Spleen (tissue), 11 donors: ENCODE measurements at regions not wholly inside any gene's neighbourhood (a gene's known extent, or its start where the extent isn't known, plus 50 kb on each side); places are given as distances from the start of the nearest gene placed in this dataset.
A peak's percentile ranks its signal among the peaks of the same experiment; 100 is the strongest.

ENCODE experiments used
- DNase-seq: peaks from one replicate; pipeline ENCODE4 v3.0.0-alpha.2; 2020
- H3K27ac ChIP-seq, 8 donors: fragments of 200-600 bp; sonication (generic) in 7 of 8; 1 replicate in 4 of 8; 2 replicates in 4 of 8; pipeline versions ENCODE4 v1.5.0 to v1.8.0; 2016 to 2021; ENCODE audit warnings: inconsistent platforms in 4 of 8, mild to moderate bottlenecking in 4 of 8, moderate library complexity in 1 of 8
- H3K27me3 ChIP-seq, 7 donors: fragments of 200-600 bp; sonication (generic) in 6 of 7; replicated peaks in 1 of 7; 1 replicate in 4 of 7; 2 replicates in 3 of 7; pipeline versions ENCODE4 v1.5.0 to v1.8.0; 2016 to 2021; ENCODE audit warnings: inconsistent platforms in 3 of 7, mild to moderate bottlenecking in 1 of 7
- H3K36me3 ChIP-seq, 6 donors: fragments of 200-600 bp; sonication (generic) in 5 of 6; 1 replicate in 4 of 6; 2 replicates in 2 of 6; pipeline versions ENCODE4 v1.5.0 to v1.8.0; 2016 to 2021; ENCODE audit warnings: inconsistent platforms in 2 of 6
- H3K4me1 ChIP-seq, 6 donors: fragments of 200-600 bp; sonication (generic) in 5 of 6; 1 replicate in 3 of 6; 2 replicates in 3 of 6; pipeline versions ENCODE4 v1.5.0 to v1.8.0; 2016 to 2021; ENCODE audit warnings: inconsistent platforms in 3 of 6
- H3K4me3 ChIP-seq, 8 donors: fragments of 200-600 bp; sonication (generic) in 7 of 8; 1 replicate in 4 of 8; 2 replicates in 4 of 8; pipeline versions ENCODE4 v1.5.0 to v1.8.0; 2016 to 2021; ENCODE audit warnings: inconsistent platforms in 4 of 8, mild to moderate bottlenecking in 4 of 8, moderate library complexity in 2 of 8
- H3K9me3 ChIP-seq, 8 donors: fragments of 200-600 bp; sonication (generic) in 7 of 8; 1 replicate in 4 of 8; 2 replicates in 4 of 8; pipeline versions ENCODE4 v1.5.0 to v1.8.0; 2016 to 2021; ENCODE audit warnings: inconsistent platforms in 4 of 8
- CTCF ChIP-seq, 11 experiments: fragments of 200-600 bp in 7 of 11; fragments of 450-650 bp in 4 of 11; sonication (generic) in 4 of 11; IDR thresholded peaks in 8 of 11; conservative IDR thresholded peaks in 3 of 11; 1 replicate in 7 of 11; 2 replicates in 4 of 11; pipeline versions ENCODE4 v1.4.0 to v1.8.0; 2016 to 2021; ENCODE audit warnings: antibody characterized with exemption in 11 of 11, inconsistent platforms in 4 of 11, mild to moderate bottlenecking in 1 of 11
- POLR2A ChIP-seq, 3 donors: fragments of 450-650 bp; IDR thresholded peaks; one replicate each; pipeline ENCODE4 v1.5.1; 2017; ENCODE audit warnings: antibody characterized with exemption in 3 of 3, mild to moderate bottlenecking in 1 of 3
- POLR2AphosphoS5 ChIP-seq, 3 donors: sonication (generic); formaldehyde crosslinking; IDR thresholded peaks; one replicate each; pipeline ENCODE4 v1.5.1; 2017; ENCODE audit warnings: antibody characterized with exemption in 3 of 3
- WGBS, 5 donors: extraction: QIAGEN DNeasy Blood & Tissue Kit in 3 of 5; methylation state at CpG; one replicate each; pipeline versions ENCODE4 v1.1.5 to v1.1.7; 2013 to 2018; 5-methylcytosine and 5-hydroxymethylcytosine counted together
- intact Hi-C: fragments of 100-400 bp; cut with DNase I; formaldehyde crosslinking; loops from one replicate; pipeline ENCODE4 v1.15.0; 2023; ENCODE audit warnings: low total_unique reads
- donor health status: healthy with polysubstance abuse.
- donor health status: DM: no; HTN: no; CAD: no; lungs with moderate emphysema.
- donor health status: DM: no; HTN: no; CAD: no.
- donor health status: Bipolar disorder and iron deficiency.
- donor health status: healthy.
- donor health status: DM: no; HTN: no; CAD: no.
- donor health status: DM: yes; HTN: yes; CAD: no.

DNA sequence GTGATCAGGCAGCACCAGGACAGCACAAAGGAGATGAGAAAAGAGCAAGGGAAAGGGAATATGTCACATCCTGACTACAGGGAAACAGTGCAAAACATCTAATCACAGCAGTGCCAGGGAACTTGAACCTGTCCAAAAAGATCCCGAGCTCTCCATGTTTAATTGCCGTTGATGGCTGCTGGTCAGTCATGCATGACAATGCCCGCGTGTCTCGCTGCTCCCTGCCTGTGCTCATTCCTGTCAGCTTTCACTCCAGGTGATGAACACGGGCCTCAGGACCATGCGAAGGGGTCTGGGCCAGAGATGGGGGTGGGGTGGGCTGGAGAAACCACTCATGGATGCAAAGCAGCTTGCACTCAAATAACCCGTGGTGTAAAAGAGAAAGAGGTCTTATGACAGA is 287.0 kb downstream of the GPATCH2 start:
- Histone ChIP-seq H3K4me1 (no peaks in the 10 kb centered on the region), H3K9me3 (no peaks in the 10 kb centered on the region), H3K4me3 (no peak overlapping the region), H3K36me3 (no peaks in the 10 kb centered on the region), H3K27me3 (no peaks in the 10 kb centered on the region), H3K27ac (no peak overlapping the region)
- TF ChIP-seq POLR2AphosphoS5 (IDR thresholded peaks at IDR 0.05) (no peak), CTCF (IDR thresholded peaks at IDR 0.05 in 8 of 11, conservative IDR thresholded peaks at IDR 0.05 in 3 of 11) (no peak), POLR2A (IDR thresholded peaks at IDR 0.05) (no peak)
- DNase-seq, result no peak
- 71 to 89% (median 84%) methylated on average over 8 of the region's 8 CpGs for WGBS, 5 donors
- intact Hi-C loops, result no loop called here

DNA sequence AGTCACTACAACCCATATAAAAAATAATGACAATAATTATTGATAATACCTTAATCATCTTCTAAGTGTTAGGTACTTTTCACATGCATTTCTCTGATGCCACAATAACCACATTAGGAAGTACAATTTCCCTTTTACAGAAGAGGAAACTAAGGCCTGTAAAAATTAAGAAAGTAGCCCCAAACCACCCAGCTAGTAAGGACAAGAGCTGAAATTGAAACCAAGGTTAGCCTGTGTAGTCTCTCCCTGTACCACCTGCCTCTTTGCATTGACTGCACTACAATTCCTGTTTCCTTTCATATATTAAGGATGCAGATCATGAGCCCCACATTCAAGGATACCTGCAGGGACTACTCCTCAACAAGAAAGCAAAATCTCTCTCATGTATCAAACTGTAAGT is 288.8 kb downstream of the GPATCH2 start:
- no peaks in the 10 kb centered on the region for H3K9me3 ChIP-seq
- no peaks in the 10 kb centered on the region for H3K4me1 ChIP-seq
- H3K27me3 ChIP-seq, result no peaks in the 10 kb centered on the region
- intact Hi-C loops, result no loop called here
- H3K36me3 ChIP-seq, result no peaks in the 10 kb centered on the region
- H3K4me3 ChIP-seq, result no peak overlapping the region
- TF ChIP-seq POLR2A (IDR thresholded peaks at IDR 0.05) (no peak), CTCF (IDR thresholded peaks at IDR 0.05 in 8 of 11, conservative IDR thresholded peaks at IDR 0.05 in 3 of 11) (no peak), POLR2AphosphoS5 (IDR thresholded peaks at IDR 0.05) (no peak)
- no peak for DNase-seq
- no peak overlapping the region for H3K27ac ChIP-seq

DNA sequence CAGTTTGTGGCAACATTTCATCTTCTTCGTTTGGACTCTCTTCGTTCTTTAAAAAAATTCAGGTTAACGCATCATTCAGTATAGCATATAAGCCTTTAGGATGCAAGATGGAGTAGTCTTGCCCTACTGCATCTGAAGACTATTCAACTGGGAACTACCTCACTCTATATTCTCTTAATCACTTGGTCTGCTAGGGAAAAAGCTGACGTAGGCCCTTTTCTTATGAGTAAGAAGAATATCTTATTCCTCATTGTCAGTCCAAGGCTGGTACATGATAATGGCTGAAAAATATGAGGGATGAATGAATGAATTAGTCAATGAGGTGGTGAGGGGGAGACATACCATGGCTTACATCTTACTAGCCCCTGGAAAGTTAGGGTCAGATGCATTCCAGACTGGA is 294.2 kb downstream of the GPATCH2 start:
- DNase-seq, result no peak
- H3K27me3 ChIP-seq, result no peaks in the 10 kb centered on the region
- WGBS, 5 donors, result 90 to 98% (median 91%) methylated on average over 4 of the region's 4 CpGs
- no peaks in the 10 kb centered on the region for H3K9me3 ChIP-seq
- TF ChIP-seq CTCF (IDR thresholded peaks at IDR 0.05 in 8 of 11, conservative IDR thresholded peaks at IDR 0.05 in 3 of 11) (no peak), POLR2AphosphoS5 (IDR thresholded peaks at IDR 0.05) (no peak), POLR2A (IDR thresholded peaks at IDR 0.05) (no peak)
- no peak overlapping the region for H3K4me3 ChIP-seq
- intact Hi-C loops, result no loop called here
- H3K4me1 ChIP-seq, result no peaks in the 10 kb centered on the region
- H3K27ac ChIP-seq, result no peak overlapping the region
- no peaks in the 10 kb centered on the region for H3K36me3 ChIP-seq

DNA sequence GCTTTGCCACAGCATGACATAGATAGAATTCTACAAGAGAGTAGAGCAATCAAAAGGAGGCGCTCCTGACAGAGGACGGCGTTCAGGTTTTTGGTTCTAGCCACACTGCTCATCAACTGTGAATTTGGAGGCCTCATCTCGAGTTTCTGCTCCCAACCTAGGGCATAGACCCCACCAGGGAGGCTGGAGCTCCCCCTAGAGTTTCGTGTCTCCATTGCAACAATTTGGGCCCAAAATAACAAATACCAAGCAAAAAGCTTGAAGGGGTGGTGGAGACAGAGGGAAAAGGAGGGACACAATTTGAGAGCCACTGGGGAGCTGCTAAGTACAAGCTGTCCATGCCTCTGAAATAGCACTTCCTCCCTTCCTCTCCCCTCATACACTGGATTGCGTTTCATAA is 297.0 kb downstream of the GPATCH2 start:
- intact Hi-C loops, result no loop called here
- Histone ChIP-seq H3K4me1 (no peaks in the 10 kb centered on the region), H3K27me3 (no peaks in the 10 kb centered on the region), H3K36me3 (no peaks in the 10 kb centered on the region), H3K9me3 (peaks cover 0 to 12% (median 8%) of the 10 kb centered on the region in 8 donors), H3K27ac (no peak overlapping the region), H3K4me3 (no peak overlapping the region)
- WGBS, 5 donors, result 48 to 58% (median 52%) methylated on average over 6 of the region's 6 CpGs
- peak in 6 of 11 experiments; percentile 5 to 35 (median 22) for TF ChIP-seq CTCF (IDR thresholded peaks at IDR 0.05 in 8 of 11, conservative IDR thresholded peaks at IDR 0.05 in 3 of 11)
- TF ChIP-seq POLR2AphosphoS5 (IDR thresholded peaks at IDR 0.05), result no peak
- TF ChIP-seq POLR2A (IDR thresholded peaks at IDR 0.05), result no peak
- no peak for DNase-seq
